DND-41 (cell line): ENCODE measurements at regions not wholly inside any gene's neighbourhood (a gene's known extent, or its start where the extent isn't known, plus 50 kb on each side); places are given as distances from the start of the nearest gene placed in this dataset.

Experiments
- CTCF ChIP-seq: IDR thresholded peaks from 2 replicates; pipeline ENCODE4 v1.5.1; 2012; ENCODE audit warnings: borderline replicate concordance, low read length, moderate library complexity, mild to moderate bottlenecking; ENCODE audit not compliant: poor library complexity, severe bottlenecking; ENCODE audit errors: extremely low read depth
- EZH2 ChIP-seq: IDR thresholded peaks from 3 replicates; pipeline ENCODE4 v1.6.1; 2012; ENCODE audit warnings: borderline replicate concordance, low read depth, mild to moderate bottlenecking, moderate library complexity, low read length, inconsistent platforms; ENCODE audit not compliant: severe bottlenecking

DNA sequence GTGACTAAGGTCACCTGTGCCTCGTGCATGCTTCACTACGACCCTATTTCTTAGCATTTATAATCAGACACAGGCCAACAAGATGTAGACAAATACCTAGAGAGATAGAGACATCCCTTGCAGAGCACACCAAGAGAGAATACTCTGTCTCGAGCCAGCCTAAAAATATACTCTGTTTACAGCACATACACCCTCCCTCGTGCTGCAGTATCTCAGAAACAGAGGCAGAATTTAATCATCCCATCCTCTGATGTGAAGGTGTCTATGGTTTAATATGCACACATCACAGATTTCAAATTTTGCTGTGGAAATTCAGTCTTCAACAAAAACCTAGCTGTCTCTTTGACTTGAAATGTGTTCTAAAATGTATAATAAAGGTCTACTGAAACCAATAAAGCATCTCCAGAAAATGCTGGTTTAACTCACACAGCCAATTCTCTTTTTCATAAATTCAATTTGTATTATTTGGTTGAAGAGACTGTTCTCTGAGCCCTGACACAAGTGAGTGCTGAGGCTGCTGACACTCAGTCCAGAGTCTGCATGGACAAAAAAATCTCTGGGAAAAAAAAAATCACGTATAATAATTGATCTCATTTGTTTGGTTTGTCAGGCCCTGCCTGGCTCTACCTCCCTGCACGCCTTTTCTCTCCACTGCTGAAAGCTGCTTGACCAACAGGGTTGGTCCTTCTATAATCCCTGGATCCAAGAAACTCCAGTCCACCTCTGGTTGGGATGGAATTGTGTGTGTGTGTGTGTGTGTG, 142.0 kb upstream of the FSHR start:
- TF ChIP-seq CTCF (no peak), EZH2 (no peak)
